Activated CD8-positive, alpha-beta T cell treated with anti-CD3 and anti-CD28 coated beads for 36 hours (primary cell): ENCODE measurements at regions not wholly inside any gene's neighbourhood (a gene's known extent, or its start where the extent isn't known, plus 50 kb on each side); places are given as distances from the start of the nearest gene placed in this dataset.

Source experiments
- ATAC-seq: fragments of 200-7000 bp; cut with Tn5 transposase; one replicate; pipeline ENCODE4 v1.10.0; 2021; ENCODE audit warnings: mild to moderate bottlenecking, moderate library complexity
- CTCF ChIA-PET: fragments of 350-600 bp; sonication (Branson Sonifier 250); formaldehyde crosslinking; loops from one replicate; lab custom pipeline; 2021; ENCODE audit warnings: antibody characterized with exemption; lab: Charles Lee
- POLR2A ChIA-PET: fragments of 350-600 bp; sonication (Branson Sonifier 250); formaldehyde crosslinking; loops from one replicate; lab custom pipeline; 2021; ENCODE audit warnings: antibody characterized with exemption; lab: Charles Lee
- DNase-seq: peaks from one replicate; pipeline ENCODE4 v3.0.0-alpha.2; 2020
- H3K27ac Mint-ChIP-seq: one replicate; pipeline ENCODE4 v1.8.0; 2021; ENCODE audit warnings: mild to moderate bottlenecking, mixed read lengths
- H3K27me3 Mint-ChIP-seq: one replicate; pipeline ENCODE4 v1.8.0; 2021; ENCODE audit warnings: mixed read lengths
- H3K36me3 Mint-ChIP-seq: one replicate; pipeline ENCODE4 v1.8.0; 2021; ENCODE audit warnings: low read depth, mixed read lengths
- H3K4me1 Mint-ChIP-seq: one replicate; pipeline ENCODE4 v1.8.0; 2021; ENCODE audit warnings: low read depth, mixed read lengths
- H3K4me3 Mint-ChIP-seq: one replicate; pipeline ENCODE4 v1.8.0; 2021; ENCODE audit warnings: mild to moderate bottlenecking, moderate library complexity, mixed read lengths
- H3K9me3 Mint-ChIP-seq: one replicate; pipeline ENCODE4 v1.8.0; 2021; ENCODE audit warnings: mixed read lengths
- intact Hi-C: fragments of 100-400 bp; cut with micrococcal nuclease; formaldehyde crosslinking; loops from one replicate; pipeline ENCODE4 v1.10.0; 2022
- TF ChIP-seq, protein P1 (sequence below): fragments of 200-600 bp; IDR thresholded peaks from one replicate; pipeline ENCODE4 v1.8.0; 2022; ENCODE audit warnings: antibody characterized with exemption, mild to moderate bottlenecking

- Mint-ChIP-seq H3K27me3 (no peaks in the 10 kb centered on the region), H3K9me3 (no peaks in the 10 kb centered on the region), H3K27ac (no peak overlapping the region), H3K4me1 (no peaks in the 10 kb centered on the region), H3K36me3 (no peaks in the 10 kb centered on the region), H3K4me3 (no peak overlapping the region)
- ATAC-seq (no peak), DNase-seq (no peak)
- TF ChIP-seq, protein P1, sequence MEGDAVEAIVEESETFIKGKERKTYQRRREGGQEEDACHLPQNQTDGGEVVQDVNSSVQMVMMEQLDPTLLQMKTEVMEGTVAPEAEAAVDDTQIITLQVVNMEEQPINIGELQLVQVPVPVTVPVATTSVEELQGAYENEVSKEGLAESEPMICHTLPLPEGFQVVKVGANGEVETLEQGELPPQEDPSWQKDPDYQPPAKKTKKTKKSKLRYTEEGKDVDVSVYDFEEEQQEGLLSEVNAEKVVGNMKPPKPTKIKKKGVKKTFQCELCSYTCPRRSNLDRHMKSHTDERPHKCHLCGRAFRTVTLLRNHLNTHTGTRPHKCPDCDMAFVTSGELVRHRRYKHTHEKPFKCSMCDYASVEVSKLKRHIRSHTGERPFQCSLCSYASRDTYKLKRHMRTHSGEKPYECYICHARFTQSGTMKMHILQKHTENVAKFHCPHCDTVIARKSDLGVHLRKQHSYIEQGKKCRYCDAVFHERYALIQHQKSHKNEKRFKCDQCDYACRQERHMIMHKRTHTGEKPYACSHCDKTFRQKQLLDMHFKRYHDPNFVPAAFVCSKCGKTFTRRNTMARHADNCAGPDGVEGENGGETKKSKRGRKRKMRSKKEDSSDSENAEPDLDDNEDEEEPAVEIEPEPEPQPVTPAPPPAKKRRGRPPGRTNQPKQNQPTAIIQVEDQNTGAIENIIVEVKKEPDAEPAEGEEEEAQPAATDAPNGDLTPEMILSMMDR: no peak
- CTCF ChIA-PET: no interaction called here
- POLR2A ChIA-PET: interaction anchor here (0.5 kb wide), 1 partner anchor 40 kb away, joined by 3 read pairs; no protein-coding TSS in a partner anchor
- intact Hi-C loops: no loop called here
Observed at GRCh38 chr3:135889443-135889842, 76.1 kb upstream of the PPP2R3A start.

DNA sequence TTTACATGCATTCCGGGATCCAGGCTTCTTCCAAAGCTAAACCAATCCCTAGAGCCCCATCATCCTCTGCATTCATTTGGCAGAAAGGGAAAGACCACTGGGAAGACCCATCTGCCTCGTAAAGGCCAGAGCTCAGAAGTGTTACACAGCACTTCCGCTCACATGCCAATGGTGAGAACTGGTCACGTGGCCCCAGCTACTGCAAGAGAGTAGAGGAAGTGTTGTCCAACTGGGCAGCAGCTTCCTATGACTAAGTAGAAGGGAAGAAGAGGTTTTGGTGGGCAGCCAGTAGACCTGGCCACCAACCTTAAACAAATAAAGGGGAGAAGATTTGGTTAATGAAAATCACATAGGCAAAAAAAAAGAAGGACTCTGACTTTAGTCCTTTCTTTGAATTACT, 74.4 kb upstream of the PPP2R3A start:
- H3K4me1 Mint-ChIP-seq: no peaks in the 10 kb centered on the region
- no peak overlapping the region for H3K27ac Mint-ChIP-seq
- ChIA-PET CTCF (no interaction called here), POLR2A (no interaction called here)
- no peaks in the 10 kb centered on the region for H3K36me3 Mint-ChIP-seq
- no peak for DNase-seq
- TF ChIP-seq, protein P1: no peak
- H3K4me3 Mint-ChIP-seq: no peak overlapping the region
- no peaks in the 10 kb centered on the region for H3K9me3 Mint-ChIP-seq
- intact Hi-C loops: loop anchor here (10.0 kb wide), 2 partner anchors 1096 to 1286 kb away; partner anchors contain the start of gene EPHB1
- H3K27me3 Mint-ChIP-seq: no peaks in the 10 kb centered on the region
- ATAC-seq: no peak

- CTCF ChIA-PET: interaction anchor here (1.1 to 2.2 kb wide), 3 partner anchors 34 to 1294 kb away, joined by 3 to 5 read pairs (median 3); no protein-coding TSS in a partner anchor
- DNase-seq: peak; percentile 69
- Mint-ChIP-seq H3K9me3 (no peaks in the 10 kb centered on the region), H3K27me3 (no peaks in the 10 kb centered on the region), H3K36me3 (no peaks in the 10 kb centered on the region), H3K27ac (no peak overlapping the region), H3K4me3 (no peak overlapping the region), H3K4me1 (no peaks in the 10 kb centered on the region)
- intact Hi-C loops: loop anchor here (10.0 kb wide), 2 partner anchors 1100 to 1290 kb away; partner anchors contain the start of gene EPHB1
- POLR2A ChIA-PET: no interaction called here
- ATAC-seq: no peak
- TF ChIP-seq, protein P1: peak; percentile 70
Observed at GRCh38 chr3:135895106-135895733, 70.3 kb upstream of the PPP2R3A start.

GRCh38 chr3:135895734-135896121, 69.8 kb upstream of the PPP2R3A start:
- CTCF ChIA-PET: interaction anchor here (2.2 kb wide), 1 partner anchor 1295 kb away, joined by 5 read pairs; no protein-coding TSS in a partner anchor
- Mint-ChIP-seq H3K27me3 (no peaks in the 10 kb centered on the region), H3K4me3 (no peak overlapping the region), H3K9me3 (no peaks in the 10 kb centered on the region), H3K36me3 (no peaks in the 10 kb centered on the region), H3K4me1 (no peaks in the 10 kb centered on the region), H3K27ac (no peak overlapping the region)
- intact Hi-C loops: loop anchor here (10.0 kb wide), 2 partner anchors 1101 to 1291 kb away; partner anchors contain the start of gene EPHB1
- TF ChIP-seq, protein P1: no peak
- no peak for DNase-seq
- POLR2A ChIA-PET: no interaction called here
- no peak for ATAC-seq

- TF ChIP-seq, protein P1: no peak
- ChIA-PET POLR2A (no interaction called here), CTCF (no interaction called here)
- H3K4me3 Mint-ChIP-seq: no peak overlapping the region
- no peaks in the 10 kb centered on the region for H3K27me3 Mint-ChIP-seq
- no peaks in the 10 kb centered on the region for H3K4me1 Mint-ChIP-seq
- intact Hi-C loops: loop anchor here (10.0 kb wide), 2 partner anchors 1102 to 1292 kb away; partner anchors contain the start of gene EPHB1
- no peaks in the 10 kb centered on the region for H3K36me3 Mint-ChIP-seq
- DNase-seq: no peak
- no peaks in the 10 kb centered on the region for H3K9me3 Mint-ChIP-seq
- ATAC-seq: no peak
- H3K27ac Mint-ChIP-seq: no peak overlapping the region
Observed at GRCh38 chr3:135896613-135897012, 68.9 kb upstream of the PPP2R3A start.
